GM18870 (cell line): ENCODE measurements at regions not wholly inside any gene's neighbourhood (a gene's known extent, or its start where the extent isn't known, plus 50 kb on each side); places are given as distances from the start of the nearest gene placed in this dataset.

ENCODE experiments used
- ATAC-seq: cut with Tn5 transposase; IDR thresholded peaks from one replicate; pipeline ENCODE4 v1.9.1; 2021; ENCODE audit warnings: moderate library complexity; ENCODE audit not compliant: unreplicated experiment

- ATAC-seq = no peak
Measured at GRCh38 chr3:193978030-193978429, 157.9 kb upstream of the HES1 start.

- ATAC-seq = no peak
Measured at GRCh38 chr3:193978486-193978885, 157.5 kb upstream of the HES1 start.

- ATAC-seq = no peak
Measured at GRCh38 chr3:193980326-193980725, 155.6 kb upstream of the HES1 start.

- ATAC-seq = no peak
Measured at GRCh38 chr3:193980905-193981304, 155.0 kb upstream of the HES1 start.

- no peak for ATAC-seq
Measured at GRCh38 chr3:193981504-193981903, 154.4 kb upstream of the HES1 start.

- ATAC-seq = no peak
Measured at GRCh38 chr3:193982258-193982659, 153.7 kb upstream of the HES1 start.

GRCh38 chr3:193983846-193984818 is 151.8 kb upstream of the HES1 start:
- ATAC-seq = no peak

GRCh38 chr3:193984876-193985275 is 151.1 kb upstream of the HES1 start:
- no peak for ATAC-seq

- no peak for ATAC-seq
Measured at GRCh38 chr3:193987186-193987585, 148.8 kb upstream of the HES1 start.

GRCh38 chr3:193989186-193989585 is 146.8 kb upstream of the HES1 start:
- no peak for ATAC-seq

GRCh38 chr3:193991666-193992424 is 144.1 kb upstream of the HES1 start:
- no peak for ATAC-seq

- no peak for ATAC-seq
Measured at GRCh38 chr3:193992425-193993037, 143.4 kb upstream of the HES1 start.

- no peak for ATAC-seq
Measured at GRCh38 chr3:193996221-193996620, 139.7 kb upstream of the HES1 start.

- ATAC-seq = no peak
Measured at GRCh38 chr3:193996641-193997089, 139.3 kb upstream of the HES1 start.

GRCh38 chr3:193997228-193998122 is 138.5 kb upstream of the HES1 start:
- ATAC-seq = no peak

GRCh38 chr3:193998123-193998448 is 137.9 kb upstream of the HES1 start:
- ATAC-seq = no peak

GRCh38 chr3:193998628-193999195 is 137.2 kb upstream of the HES1 start:
- ATAC-seq = no peak

- ATAC-seq = no peak
Measured at GRCh38 chr3:194000100-194000499, 135.8 kb upstream of the HES1 start.

- no peak for ATAC-seq
Measured at GRCh38 chr3:194000712-194001111, 135.2 kb upstream of the HES1 start.
